Ectodermal cell (in vitro differentiated cells): ENCODE measurements at regions not wholly inside any gene's neighbourhood (a gene's known extent, or its start where the extent isn't known, plus 50 kb on each side); places are given as distances from the start of the nearest gene placed in this dataset.
"Not testable (repeated sequence)": the region's sequence is repeated elsewhere in the genome, so short reads cannot be mapped to it uniquely, and the experiment has no call there.

ENCODE experiments used
- H3K27ac ChIP-seq: 2 replicates; pipeline ENCODE4 v1.7.0; 2013; ENCODE audit warnings: mild to moderate bottlenecking, low read depth, low read length; ENCODE audit not compliant: insufficient read depth, poor library complexity, severe bottlenecking
- H3K27me3 ChIP-seq: 2 replicates; pipeline ENCODE4 v1.7.0; 2013; ENCODE audit warnings: mild to moderate bottlenecking, low read length; ENCODE audit not compliant: insufficient read depth, control insufficient read depth, poor library complexity, severe bottlenecking
- H3K36me3 ChIP-seq: one replicate; pipeline ENCODE4 v1.7.0; 2013; ENCODE audit warnings: low read length; ENCODE audit not compliant: control insufficient read depth, insufficient read depth
- H3K4me1 ChIP-seq: one replicate; pipeline ENCODE4 v1.7.0; 2013; ENCODE audit warnings: low read length; ENCODE audit not compliant: control insufficient read depth, insufficient read depth
- H3K4me3 ChIP-seq: 2 replicates; pipeline ENCODE4 v1.7.0; 2013; ENCODE audit warnings: low read depth, low read length, control low read depth; ENCODE audit not compliant: insufficient read depth
- H3K9me3 ChIP-seq: 2 replicates; pipeline ENCODE4 v1.7.0; 2013; ENCODE audit warnings: mild to moderate bottlenecking, low read length, moderate library complexity; ENCODE audit not compliant: control insufficient read depth
- WGBS, 2 experiments: methylation state at CpG; one replicate each; pipeline ENCODE4 v1.1.7; 2013; ENCODE audit warnings: missing lambda C conversion rate in 2 of 2; 5-methylcytosine and 5-hydroxymethylcytosine counted together

- 93 to 94% methylated on average over 2 to 3 of the region's 3 CpGs for WGBS, 2 experiments
- H3K9me3 ChIP-seq, result no peaks in the 10 kb centered on the region
- H3K27me3 ChIP-seq, result no peaks in the 10 kb centered on the region
- H3K36me3 ChIP-seq, result no peaks in the 10 kb centered on the region
- H3K4me1 ChIP-seq, result no peaks in the 10 kb centered on the region
- H3K4me3 ChIP-seq, result no peak overlapping the region
- H3K27ac ChIP-seq, result no peak overlapping the region
These were observed 616.1 kb downstream of the DTWD2 start for GRCh38 chr5:118371973-118372831.

GRCh38 chr5:118366429-118366828 is 621.9 kb downstream of the DTWD2 start:
- WGBS, 2 experiments, result 94 to 97% methylated on average over 3 of the region's 3 CpGs
- no peaks in the 10 kb centered on the region for H3K27me3 ChIP-seq
- H3K36me3 ChIP-seq, result no peaks in the 10 kb centered on the region
- no peak overlapping the region for H3K4me3 ChIP-seq
- H3K27ac ChIP-seq, result no peak overlapping the region
- H3K4me1 ChIP-seq, result no peaks in the 10 kb centered on the region
- H3K9me3 ChIP-seq, result no peaks in the 10 kb centered on the region

- H3K27ac ChIP-seq, result no peak overlapping the region
- 100% methylated on average over 1 of the region's 4 CpGs for WGBS, 2 experiments
- H3K36me3 ChIP-seq, result no peaks in the 10 kb centered on the region
- no peaks in the 10 kb centered on the region for H3K27me3 ChIP-seq
- no peaks in the 10 kb centered on the region for H3K4me1 ChIP-seq
- H3K9me3 ChIP-seq, result no peaks in the 10 kb centered on the region
- H3K4me3 ChIP-seq, result no peak overlapping the region
These were observed 622.6 kb downstream of the DTWD2 start for GRCh38 chr5:118365718-118366117.

DNA sequence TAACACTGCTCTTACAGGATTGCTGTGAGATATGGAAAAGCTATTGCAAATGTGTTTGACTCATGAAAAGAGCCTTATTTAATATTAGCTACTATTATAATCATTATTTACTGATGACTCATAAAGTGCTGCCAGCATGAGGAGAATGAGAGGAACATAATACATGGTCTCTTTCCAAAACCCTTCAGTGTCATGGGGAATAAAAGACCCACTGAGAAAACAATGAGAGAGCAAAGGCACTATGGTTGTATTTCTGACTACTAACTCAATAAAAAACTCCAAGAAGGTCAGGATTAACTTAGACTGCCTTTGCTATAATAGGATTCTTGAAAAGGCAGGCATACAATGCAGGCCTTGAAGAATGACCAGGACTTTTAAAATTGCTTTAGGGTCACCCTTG is 633.5 kb downstream of the DTWD2 start:
- Histone ChIP-seq H3K36me3 (no peaks in the 10 kb centered on the region), H3K4me3 (no peak overlapping the region), H3K9me3 (no peaks in the 10 kb centered on the region), H3K27me3 (no peaks in the 10 kb centered on the region), H3K27ac (no peak overlapping the region), H3K4me1 (no peaks in the 10 kb centered on the region)

DNA sequence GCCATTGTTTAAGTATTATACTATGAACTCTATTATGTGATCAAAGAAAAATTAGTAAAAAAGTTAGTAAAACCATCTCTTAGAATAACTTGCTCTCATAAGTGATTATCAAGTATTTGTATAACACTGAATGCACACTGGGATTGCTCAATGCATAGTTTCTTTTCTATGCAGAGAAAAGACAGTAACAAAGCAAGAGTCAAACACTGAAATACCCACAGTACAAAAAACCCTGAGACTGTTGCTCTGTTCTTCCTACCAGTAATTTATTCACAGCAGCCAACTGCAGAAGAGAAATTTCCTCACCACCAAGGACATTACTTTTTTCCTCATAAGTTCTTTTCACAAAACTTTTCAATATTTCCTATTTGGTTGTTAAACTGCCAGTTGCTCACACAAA is 634.4 kb downstream of the DTWD2 start:
- H3K4me3 ChIP-seq, result no peak overlapping the region
- no peaks in the 10 kb centered on the region for H3K36me3 ChIP-seq
- H3K9me3 ChIP-seq, result no peaks in the 10 kb centered on the region
- H3K27me3 ChIP-seq, result no peaks in the 10 kb centered on the region
- no peaks in the 10 kb centered on the region for H3K4me1 ChIP-seq
- no peak overlapping the region for H3K27ac ChIP-seq

GRCh38 chr5:118336468-118336867 is 651.9 kb downstream of the DTWD2 start:
- H3K27me3 ChIP-seq, result no peaks in the 10 kb centered on the region
- H3K9me3 ChIP-seq, result no peaks in the 10 kb centered on the region
- no peak overlapping the region for H3K27ac ChIP-seq
- no peaks in the 10 kb centered on the region for H3K4me1 ChIP-seq
- H3K4me3 ChIP-seq, result no peak overlapping the region
- H3K36me3 ChIP-seq, result no peaks in the 10 kb centered on the region

GRCh38 chr5:118327389-118327788 is 661.0 kb downstream of the DTWD2 start:
- H3K36me3 ChIP-seq, result no peaks in the 10 kb centered on the region

DNA sequence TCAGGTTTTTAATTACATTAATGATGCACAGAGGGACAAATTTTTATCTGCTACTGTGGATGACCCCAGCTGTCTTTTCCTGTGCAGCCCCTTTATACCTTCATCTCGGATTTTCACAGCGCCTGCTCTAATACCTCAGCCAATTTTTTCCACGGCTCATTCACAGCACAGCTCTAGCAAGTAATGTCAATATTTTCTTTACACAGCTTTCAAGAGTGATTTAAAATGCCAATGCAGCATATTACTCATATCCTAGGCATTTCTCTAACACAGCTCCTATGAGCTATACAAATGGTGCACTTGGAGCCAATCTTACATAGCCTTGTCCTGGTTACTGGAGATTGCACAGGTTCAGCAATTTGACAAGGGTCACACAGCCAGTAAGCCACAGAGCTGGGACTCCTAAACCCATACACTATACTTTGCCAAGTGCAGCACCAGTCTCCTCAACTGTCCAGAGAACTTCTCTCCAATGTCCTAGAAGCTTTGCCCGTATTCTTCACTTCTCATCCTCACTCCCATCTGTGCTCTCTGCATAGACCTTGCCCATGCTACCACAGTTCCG is 661.8 kb downstream of the DTWD2 start:
- 82 to 87% methylated on average over 5 of the region's 5 CpGs for WGBS, 2 experiments
- H3K9me3 ChIP-seq, result no peaks in the 10 kb centered on the region

More at GRCh38 chr5:118327389-118327788, 661.0 kb downstream of the DTWD2 start:
- WGBS, 2 experiments, result 97 to 98% methylated on average over 3 of the region's 3 CpGs
- Histone ChIP-seq H3K27me3 (no peaks in the 10 kb centered on the region), H3K4me1 (no peaks in the 10 kb centered on the region), H3K4me3 (no peak overlapping the region), H3K27ac (no peak overlapping the region), H3K9me3 (no peaks in the 10 kb centered on the region)

DNA sequence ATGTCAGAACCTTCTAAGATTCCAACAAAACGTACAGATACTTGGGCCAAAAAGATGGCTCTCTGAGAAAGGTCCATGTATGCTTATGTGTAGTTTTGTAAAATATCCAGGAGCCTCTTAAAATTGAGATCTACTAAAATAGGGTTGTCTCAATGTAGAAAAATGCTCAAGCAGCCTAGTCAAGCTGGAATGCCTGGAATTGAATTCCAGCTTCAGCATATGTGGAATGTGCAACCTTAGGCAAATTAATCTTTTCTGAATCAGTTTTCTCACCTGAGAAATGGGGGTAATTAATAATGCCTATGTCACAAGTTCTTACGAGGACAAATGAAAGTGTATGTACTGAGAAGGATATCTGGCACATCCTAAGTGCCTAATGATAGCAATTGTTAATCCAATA is 662.4 kb downstream of the DTWD2 start:
- no peak overlapping the region for H3K27ac ChIP-seq
- WGBS, 2 experiments, result 81 to 100% methylated on average over 2 of the region's 2 CpGs
- H3K4me1 ChIP-seq, result no peaks in the 10 kb centered on the region
- H3K36me3 ChIP-seq, result no peaks in the 10 kb centered on the region
- no peak overlapping the region for H3K4me3 ChIP-seq
- no peaks in the 10 kb centered on the region for H3K27me3 ChIP-seq
- no peaks in the 10 kb centered on the region for H3K9me3 ChIP-seq

More for the DNA sequence above, 661.8 kb downstream of the DTWD2 start:
- Histone ChIP-seq H3K4me3 (no peak overlapping the region), H3K27me3 (no peaks in the 10 kb centered on the region), H3K4me1 (no peaks in the 10 kb centered on the region), H3K36me3 (no peaks in the 10 kb centered on the region), H3K27ac (no peak overlapping the region)

GRCh38 chr5:118323723-118324122 is 664.6 kb downstream of the DTWD2 start:
- H3K4me1 ChIP-seq, H3K27ac ChIP-seq, H3K4me3 ChIP-seq, H3K36me3 ChIP-seq, H3K9me3 ChIP-seq, H3K27me3 ChIP-seq: not testable (repeated sequence)
- WGBS, 2 experiments, result 93 to 94% methylated on average over 5 of the region's 5 CpGs
